ENCODE measurements at regions not wholly inside any gene's neighbourhood (a gene's known extent, or its start where the extent isn't known, plus 50 kb on each side); places are given as distances from the start of the nearest gene placed in this dataset.

DNA sequence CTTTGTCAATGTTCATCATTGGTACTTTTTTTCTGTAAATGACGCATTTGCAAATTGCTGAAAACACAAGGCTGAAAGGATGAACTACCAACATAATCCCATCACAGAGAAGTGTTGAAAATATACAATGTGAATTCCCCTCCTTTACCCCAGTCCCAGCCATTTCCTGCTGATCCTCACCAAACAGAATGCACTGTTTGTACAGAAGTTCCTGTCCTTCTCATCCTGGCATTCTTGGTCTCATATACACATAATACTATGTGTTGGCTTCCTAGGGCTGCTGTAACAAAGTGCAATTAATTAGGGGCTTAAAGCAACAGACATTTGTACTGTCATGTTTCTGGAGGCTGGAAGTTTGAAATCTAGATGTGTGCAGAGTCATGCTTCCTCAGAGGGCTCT, 836.2 kb upstream of the MGAT4C start:
- TF ChIP-seq EZH2 (IDR thresholded peaks at IDR 0.05; ENCODE audit: insufficient read depth, poor library complexity, severe bottlenecking) (no peak), EZH2phosphoT487 (IDR thresholded peaks at IDR 0.05; ENCODE audit: insufficient read depth, low read depth) (no peak)
